ENCODE measurements at regions not wholly inside any gene's neighbourhood (a gene's known extent, or its start where the extent isn't known, plus 50 kb on each side); places are given as distances from the start of the nearest gene placed in this dataset.

DNA sequence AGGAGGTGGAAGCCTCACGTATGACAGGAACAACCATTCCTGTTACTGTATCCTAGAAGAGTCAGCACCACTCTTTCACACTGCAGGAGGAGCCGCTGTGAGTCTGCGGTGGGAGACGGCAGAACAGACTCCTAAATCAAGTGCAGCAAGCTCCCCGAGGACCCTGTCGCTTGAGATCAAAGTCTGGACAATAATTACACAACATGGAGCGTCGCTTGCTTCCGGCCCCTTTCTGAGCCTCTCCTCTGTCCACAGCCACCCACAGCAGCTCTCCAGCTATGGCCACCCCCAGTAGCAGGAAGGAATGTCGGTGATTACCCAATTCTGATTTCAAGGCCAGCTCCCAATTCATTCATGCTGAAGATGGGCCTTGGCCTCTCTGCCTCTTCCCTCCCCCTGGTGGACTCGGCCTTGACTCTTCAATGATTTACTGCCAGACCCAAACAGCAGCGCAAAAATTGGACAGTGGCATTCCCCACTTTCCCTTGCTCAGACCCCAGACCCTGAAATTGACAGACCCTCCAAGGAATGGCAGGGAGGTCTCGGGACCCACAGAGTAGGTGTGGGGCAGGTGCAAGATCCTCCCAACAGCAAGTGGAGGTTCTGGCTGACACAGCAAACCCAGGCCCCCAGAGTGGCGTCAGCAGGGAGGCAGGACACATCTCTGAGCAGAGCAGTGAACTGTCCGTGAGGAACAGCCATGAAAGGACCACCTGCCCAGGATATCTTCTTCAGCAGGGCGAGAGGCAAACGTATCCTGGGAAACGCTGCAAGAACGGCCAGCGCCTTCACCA, 272.7 kb upstream of the DIO3 start (continued):
- TF ChIP-seq ZNF292 (CRISPR knock-in tag; IDR thresholded peaks at IDR 0.05; ENCODE audit: borderline replicate concordance, low read depth) (peak; percentile 68; the same call in 1 of the 2 replicates), HDAC1 (CRISPR knock-in tag; IDR thresholded peaks at IDR 0.05) (peak; percentile 93), SP4 (CRISPR knock-in tag; IDR thresholded peaks at IDR 0.05) (no peak; the same call in 1 of the 2 replicates), GATAD2A (CRISPR knock-in tag; IDR thresholded peaks at IDR 0.05) (peak; percentile 95), FOXA3 (CRISPR knock-in tag; IDR thresholded peaks at IDR 0.05) (peak; percentile 94), ZBTB39 (CRISPR knock-in tag; IDR thresholded peaks at IDR 0.05) (no peak), ZNF280B (CRISPR knock-in tag; IDR thresholded peaks at IDR 0.05; ENCODE audit: borderline replicate concordance) (0 out of 2 replicates have a peak, but pooled peaks have one; percentile 30), ZNF75D (CRISPR knock-in tag; IDR thresholded peaks at IDR 0.05; ENCODE audit: borderline replicate concordance) (no peak), PHB2 (IDR thresholded peaks at IDR 0.05; ENCODE audit: partially characterized antibody) (no peak), NRL (CRISPR knock-in tag; IDR thresholded peaks at IDR 0.05; ENCODE audit: borderline replicate concordance) (peak; percentile 49; the same call in 1 of the 2 replicates), ZNF619 (CRISPR knock-in tag; IDR thresholded peaks at IDR 0.05) (no peak; the same call in 1 of the 2 replicates), PHF8 (CRISPR knock-in tag; IDR thresholded peaks at IDR 0.05) (peak; percentile 51; the same call in 1 of the 2 replicates), MAF1 (CRISPR knock-in tag; IDR thresholded peaks at IDR 0.05; ENCODE audit: borderline replicate concordance) (no peak)
- TF ChIP-seq, protein P1, sequence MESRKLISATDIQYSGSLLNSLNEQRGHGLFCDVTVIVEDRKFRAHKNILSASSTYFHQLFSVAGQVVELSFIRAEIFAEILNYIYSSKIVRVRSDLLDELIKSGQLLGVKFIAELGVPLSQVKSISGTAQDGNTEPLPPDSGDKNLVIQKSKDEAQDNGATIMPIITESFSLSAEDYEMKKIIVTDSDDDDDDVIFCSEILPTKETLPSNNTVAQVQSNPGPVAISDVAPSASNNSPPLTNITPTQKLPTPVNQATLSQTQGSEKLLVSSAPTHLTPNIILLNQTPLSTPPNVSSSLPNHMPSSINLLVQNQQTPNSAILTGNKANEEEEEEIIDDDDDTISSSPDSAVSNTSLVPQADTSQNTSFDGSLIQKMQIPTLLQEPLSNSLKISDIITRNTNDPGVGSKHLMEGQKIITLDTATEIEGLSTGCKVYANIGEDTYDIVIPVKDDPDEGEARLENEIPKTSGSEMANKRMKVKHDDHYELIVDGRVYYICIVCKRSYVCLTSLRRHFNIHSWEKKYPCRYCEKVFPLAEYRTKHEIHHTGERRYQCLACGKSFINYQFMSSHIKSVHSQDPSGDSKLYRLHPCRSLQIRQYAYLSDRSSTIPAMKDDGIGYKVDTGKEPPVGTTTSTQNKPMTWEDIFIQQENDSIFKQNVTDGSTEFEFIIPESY (CRISPR knock-in tag; IDR thresholded peaks at IDR 0.05), result peak; percentile 59; the same call in 1 of the 2 replicates
- TF ChIP-seq, protein P2, sequence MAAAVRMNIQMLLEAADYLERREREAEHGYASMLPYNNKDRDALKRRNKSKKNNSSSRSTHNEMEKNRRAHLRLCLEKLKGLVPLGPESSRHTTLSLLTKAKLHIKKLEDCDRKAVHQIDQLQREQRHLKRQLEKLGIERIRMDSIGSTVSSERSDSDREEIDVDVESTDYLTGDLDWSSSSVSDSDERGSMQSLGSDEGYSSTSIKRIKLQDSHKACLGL (CRISPR knock-in tag; IDR thresholded peaks at IDR 0.05), result no peak; the same call in 1 of the 2 replicates
- TF ChIP-seq, protein P3, sequence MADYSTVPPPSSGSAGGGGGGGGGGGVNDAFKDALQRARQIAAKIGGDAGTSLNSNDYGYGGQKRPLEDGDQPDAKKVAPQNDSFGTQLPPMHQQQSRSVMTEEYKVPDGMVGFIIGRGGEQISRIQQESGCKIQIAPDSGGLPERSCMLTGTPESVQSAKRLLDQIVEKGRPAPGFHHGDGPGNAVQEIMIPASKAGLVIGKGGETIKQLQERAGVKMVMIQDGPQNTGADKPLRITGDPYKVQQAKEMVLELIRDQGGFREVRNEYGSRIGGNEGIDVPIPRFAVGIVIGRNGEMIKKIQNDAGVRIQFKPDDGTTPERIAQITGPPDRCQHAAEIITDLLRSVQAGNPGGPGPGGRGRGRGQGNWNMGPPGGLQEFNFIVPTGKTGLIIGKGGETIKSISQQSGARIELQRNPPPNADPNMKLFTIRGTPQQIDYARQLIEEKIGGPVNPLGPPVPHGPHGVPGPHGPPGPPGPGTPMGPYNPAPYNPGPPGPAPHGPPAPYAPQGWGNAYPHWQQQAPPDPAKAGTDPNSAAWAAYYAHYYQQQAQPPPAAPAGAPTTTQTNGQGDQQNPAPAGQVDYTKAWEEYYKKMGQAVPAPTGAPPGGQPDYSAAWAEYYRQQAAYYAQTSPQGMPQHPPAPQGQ (CRISPR knock-in tag; IDR thresholded peaks at IDR 0.05; ENCODE audit: borderline replicate concordance), result no peak
